NCI-H2196 (cell line): ENCODE measurements at regions not wholly inside any gene's neighbourhood (a gene's known extent, or its start where the extent isn't known, plus 50 kb on each side); places are given as distances from the start of the nearest gene placed in this dataset.
A peak's percentile ranks its signal among the peaks of the same experiment; 100 is the strongest.
"Not testable (repeated sequence)": the region's sequence is repeated elsewhere in the genome, so short reads cannot be mapped to it uniquely, and the experiment has no call there.

ENCODE experiments used
- DNase-seq: peaks from one replicate; lab custom pipeline; 2025; ENCODE audit not compliant: unreplicated experiment; lab: John Stamatoyannopoulos, UW

DNA sequence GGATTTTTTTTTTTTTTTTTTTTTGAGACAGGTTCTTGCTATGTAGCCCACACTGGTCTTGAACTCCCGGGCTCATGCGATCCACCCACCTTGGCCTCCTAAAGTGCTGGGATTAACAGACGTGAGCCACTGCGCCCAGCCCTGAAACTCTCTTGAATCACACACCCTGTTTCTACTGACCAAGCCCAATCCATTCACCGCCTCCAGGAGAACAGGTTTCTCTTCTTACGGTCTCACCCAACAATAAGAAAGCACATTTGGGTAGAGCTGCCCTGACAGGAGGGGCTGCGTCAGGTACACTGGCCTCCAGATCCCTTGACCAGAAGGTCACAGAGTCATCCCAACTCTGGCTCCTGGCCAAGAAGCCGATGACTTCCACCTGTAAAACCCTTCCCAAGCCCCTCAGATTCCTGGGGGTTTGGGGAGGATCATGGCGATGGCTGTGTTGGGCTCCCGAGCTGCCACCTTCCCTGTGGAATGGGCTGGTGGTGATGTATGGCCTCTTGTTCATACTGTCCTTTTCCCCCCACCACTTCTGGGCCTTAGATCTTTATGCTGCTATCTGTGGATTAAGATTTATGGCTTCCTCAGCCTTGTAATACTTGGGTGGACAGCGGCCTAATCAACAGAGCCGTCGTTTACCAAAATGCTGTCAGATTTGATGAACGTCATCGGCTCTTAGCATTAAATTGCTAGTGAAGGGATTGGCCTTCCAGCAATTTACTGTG lies 89.1 kb downstream of the KATNIP start:
- no peak for DNase-seq

DNA sequence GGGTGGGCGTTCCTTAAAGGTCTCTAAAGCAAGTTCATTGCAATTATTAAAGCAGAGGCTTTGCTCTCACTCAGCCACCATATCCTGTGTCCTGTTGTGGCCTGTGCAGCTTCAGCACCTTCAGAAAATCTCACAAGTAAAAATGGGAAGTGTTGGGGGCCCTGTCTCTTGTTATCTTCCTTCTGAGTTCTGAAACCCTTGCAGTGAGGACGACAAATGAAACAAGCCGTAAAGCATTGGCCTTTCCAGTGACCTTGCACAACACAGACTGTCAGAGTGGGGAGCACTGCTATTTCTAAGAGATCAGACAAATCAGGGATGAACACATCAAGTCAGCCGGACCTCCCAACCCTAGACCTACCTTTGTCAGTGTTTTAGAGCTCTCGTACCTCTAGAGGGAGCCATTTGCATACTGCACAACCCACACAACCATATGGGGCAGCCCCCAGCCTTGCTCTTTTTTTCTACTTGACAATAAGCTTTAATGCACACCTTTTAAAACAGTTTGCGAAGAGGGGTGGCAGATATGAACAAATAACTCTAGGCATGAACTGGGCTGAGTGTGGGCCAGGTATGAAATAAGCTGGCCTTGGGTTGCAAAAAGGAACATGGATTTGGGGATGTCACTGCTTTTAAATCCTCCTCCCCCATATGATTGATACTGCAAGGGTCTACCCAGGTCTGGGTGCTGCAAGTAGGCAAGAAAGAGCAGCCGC lies 89.8 kb downstream of the KATNIP start:
- DNase-seq: peak; percentile 48

DNA sequence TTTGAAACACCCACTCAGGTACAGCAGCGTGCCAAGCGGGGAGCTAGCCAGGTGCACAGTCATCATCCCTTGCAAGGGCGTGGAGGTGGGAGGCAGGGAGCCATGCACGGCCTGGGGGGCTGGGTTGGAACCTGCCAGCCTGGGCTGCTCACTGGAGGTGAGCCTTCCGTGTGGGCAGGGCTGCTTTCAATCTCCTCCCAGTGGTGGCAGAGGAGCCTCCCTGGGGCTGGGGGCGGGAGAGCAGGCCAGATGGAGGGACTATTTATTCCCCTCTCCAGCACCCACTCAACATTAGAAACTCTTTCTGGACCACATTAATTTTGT lies 90.3 kb downstream of the KATNIP start:
- no peak for DNase-seq

DNA sequence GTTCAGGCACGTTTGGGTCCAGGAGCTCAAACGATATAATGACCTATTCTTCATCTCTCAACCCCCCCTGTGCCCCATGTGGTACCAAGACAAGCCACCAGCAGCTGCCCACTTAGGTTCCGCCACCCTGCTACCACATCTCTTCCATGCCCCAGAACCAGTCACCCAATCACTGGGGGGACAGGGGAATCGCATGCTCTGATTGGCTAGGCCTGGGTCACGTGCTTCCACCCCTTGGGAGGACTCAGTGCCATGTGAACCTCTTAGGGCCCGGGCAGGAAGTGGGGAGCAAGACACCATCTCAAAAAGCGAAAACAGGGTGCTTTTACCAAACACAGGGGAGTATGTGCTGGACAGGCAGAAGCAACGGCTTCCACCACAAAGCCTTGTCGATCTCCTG lies 91.3 kb downstream of the KATNIP start:
- no peak for DNase-seq

DNA sequence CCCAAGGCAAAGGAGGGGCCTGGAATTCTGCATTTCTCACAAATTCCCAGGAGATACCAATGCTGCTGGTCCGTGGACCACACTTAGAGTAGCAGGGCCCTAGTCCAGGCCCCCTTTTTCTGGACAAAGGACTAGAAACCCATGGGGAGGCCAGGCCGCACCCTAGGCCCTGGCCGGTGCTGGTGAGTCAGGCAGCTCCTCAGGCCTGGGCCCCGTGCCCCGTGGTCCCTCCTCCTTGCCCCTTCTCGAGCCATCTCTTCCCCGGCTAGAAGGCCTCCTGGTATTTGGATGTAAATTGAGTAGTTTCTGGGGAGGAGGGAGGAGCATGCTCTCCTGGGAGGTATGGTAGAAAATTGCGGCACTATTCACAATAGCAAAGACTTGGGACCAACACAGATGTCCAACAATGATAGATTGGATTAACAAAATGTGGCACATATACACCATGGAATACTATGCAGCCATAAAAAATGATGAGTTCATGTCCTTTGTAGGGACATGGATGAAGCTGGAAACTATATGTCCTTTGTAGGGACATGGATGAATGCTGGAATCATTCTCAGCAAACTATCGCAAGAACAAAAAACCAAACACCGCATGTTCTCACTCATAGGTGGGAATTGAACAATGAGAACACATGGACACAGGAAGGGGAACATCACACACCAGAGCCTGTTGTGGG lies 91.9 kb downstream of the KATNIP start:
- DNase-seq: not testable (repeated sequence)

DNA sequence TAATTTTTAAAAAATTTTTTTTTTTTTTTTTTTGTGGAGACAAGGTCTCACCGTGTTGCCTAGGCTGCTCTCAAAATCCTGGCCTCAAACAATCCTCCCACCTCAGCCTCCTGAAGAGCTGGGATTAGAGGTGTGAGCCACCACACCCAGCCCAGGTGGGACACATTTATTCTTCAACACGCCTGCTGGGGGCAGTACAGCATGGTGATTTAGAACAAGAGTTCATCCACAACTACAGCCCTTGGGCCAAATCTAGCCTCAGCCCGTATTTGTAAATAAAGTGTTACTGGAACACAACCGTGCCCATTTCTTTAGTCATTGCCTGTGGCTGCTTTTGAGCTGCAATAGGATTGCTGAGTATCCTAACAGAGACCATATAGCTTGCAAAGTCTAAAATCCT lies 92.8 kb downstream of the KATNIP start:
- no peak for DNase-seq

DNA sequence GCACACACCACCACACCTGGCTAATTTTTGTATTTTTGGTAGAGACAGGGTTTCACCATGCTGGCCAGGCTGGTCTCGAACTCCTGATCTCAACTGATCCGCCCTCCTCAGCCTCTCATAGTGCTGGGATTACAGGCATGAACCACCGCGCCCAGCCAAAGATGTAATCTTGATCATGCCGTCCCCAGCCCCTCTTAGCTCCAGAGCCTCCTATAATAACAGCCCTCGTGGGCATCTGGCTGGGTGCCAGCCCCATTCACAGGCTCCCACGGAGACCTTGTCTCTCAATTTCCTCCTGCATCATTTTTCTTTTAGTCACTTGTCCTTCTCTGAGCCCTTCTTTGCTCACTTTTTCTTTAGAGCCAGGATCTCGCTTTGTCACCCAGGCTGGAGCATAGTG lies 94.2 kb downstream of the KATNIP start:
- DNase-seq: no peak

DNA sequence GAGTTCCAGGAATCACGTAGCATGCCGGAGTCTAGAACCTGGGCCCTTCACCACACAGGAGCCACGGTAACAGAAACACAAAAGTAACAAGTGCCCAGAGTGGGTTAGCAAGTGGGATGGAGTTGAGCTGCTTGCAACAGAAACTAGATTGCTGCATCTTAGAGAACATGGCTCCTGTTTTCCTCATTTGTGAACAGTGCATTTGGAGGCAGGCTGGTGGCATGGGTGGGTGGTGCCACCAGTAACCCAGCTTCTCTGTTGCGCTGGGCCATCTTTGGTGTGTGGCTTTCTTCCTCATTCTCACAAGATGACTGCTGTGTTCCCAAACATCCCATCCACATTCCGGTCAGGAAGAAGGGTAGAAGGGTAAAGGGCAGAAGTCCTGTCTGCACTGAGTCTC lies 95.5 kb downstream of the KATNIP start:
- DNase-seq: no peak

DNA sequence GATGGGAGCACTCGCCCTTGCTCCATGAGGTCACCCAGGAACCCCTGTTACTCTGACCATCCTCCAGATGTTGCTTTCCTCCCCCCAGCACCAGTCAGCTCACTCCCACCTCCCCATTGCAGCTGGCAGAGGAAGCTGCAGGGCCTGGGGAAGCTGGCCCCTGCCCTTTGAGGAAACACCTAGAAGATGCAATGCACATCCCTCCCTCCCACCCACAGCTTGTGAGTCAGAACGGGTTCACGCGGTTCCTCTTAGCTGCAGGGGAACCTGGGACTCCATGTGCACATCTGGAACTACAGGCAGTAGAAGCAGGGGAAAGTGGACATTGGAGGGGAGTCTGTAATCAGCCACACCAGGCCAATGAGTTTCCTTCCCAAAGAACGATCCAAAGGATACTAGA lies 96.9 kb downstream of the KATNIP start:
- DNase-seq: no peak

DNA sequence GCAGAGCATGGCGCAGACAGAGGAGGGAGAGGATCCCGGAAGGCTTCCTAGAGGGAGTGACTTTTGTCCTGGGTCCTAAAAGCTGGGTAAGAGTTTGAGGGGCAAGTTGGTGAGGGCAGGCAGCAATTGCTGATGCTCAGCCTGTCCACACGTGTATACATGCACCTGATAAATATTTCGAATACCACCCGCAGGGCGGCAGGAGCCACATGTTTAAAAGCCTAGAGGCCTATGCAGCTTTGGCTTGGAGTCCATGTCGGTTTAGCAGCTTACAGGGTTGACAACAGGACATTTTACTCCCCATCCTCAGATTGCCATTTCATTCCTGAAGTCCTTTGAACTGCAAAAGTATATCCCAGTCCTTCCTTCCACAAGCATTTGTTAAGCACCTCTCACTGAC lies 99.1 kb downstream of the KATNIP start:
- DNase-seq: no peak

DNA sequence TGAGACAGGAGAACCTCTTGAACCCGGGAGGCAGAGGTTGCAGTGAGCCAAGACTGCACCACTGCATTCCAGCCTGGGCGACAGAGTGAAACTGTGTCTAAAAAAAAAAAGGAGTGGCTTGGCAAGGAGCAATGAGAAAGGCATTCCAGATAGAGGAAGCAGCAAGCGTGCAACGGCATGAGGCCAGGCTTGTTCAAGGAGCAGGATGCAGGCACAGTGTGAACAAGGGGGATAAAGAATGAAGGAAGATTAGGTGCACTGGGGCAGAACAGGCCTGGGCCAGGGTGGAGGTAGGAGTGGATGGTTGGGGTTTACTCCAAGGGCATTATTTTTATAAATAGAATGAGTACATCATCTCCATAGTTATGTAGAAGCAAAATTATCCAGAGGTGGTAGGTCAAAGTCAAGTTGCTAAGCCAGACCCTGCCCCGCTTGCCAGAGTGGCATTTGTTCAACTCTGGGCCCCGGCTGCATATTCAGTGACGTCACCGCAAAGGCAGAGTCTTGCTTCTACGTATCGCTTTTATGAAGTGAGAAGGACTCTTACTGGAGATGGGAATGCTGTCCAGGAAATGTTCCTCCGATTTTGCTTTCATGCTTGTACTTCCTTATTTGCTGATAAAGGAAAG lies 100.2 kb downstream of the KATNIP start:
- no peak for DNase-seq

DNA sequence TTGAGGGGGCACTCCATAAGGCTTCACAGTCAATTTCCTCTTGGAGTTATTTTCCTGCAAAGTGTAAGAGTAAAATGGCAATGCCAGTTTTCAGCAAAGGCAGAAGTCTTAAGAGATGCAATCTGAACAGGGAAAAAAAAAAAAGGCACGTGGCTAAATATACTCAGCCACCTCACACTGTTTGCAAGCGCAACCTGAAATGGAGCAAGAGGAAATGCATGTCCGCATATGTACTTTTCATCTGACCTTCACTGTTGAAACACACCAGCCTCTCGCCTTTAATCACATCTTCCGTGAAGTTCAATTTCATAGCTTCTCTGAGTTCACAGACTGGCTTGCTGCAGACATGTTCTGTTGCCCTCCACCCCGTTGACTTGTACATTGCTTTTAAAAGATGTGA lies 101.4 kb downstream of the KATNIP start:
- no peak for DNase-seq

DNA sequence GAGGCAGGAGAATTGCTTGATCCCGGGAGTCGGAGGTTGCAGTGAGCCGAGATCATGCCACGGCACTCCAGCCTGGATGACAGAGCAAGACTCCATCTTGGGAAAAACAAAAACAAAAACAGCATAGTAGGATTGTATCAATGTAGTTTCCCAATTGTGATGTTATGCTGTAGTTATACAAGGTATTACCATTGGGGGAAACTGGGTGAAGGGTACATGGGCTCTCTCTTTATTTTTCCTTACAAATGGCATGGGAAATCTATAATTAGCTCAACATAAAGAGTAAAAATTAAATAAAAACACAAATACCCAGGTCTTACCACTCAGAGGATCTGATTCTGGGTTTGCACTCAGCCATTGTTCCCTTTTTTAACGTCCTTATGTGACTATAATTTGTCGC lies 107.9 kb downstream of the KATNIP start:
- no peak for DNase-seq

DNA sequence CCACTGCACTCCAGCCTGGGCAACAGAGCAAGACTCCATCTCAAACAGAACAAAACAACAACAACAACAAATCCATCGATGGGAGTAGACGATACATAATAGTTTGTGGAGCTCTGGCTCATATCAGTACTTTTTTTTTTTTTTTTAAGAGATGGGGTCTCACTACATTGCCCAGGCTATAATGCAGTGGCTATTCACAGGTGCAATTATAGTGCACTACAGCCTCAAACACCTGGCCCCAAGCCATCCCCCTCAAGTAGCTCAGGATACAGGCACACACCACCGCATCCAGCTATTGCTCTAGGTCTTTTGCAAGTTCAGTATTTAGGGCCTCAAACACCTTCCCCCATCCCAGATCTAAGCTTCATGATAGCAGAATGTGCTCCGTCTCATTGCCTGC lies 110.6 kb downstream of the KATNIP start:
- DNase-seq: no peak

DNA sequence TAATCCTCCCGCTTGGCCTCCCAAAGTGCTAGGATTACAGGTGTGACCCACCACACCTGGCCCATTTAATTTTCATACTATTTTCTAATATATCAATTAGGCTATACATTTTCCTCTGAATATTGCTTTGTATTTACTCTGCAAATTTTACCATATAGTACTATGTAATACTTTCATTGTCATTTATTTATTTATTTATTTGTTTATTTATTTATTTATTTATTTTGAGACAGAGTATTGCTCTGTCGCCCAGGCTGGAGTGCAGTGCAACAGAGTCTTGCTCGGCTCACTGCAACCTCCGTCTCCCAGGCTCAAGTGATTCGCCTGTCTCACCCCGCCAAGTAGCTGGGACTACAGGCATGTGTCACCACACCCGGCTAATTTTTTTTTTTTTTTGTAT lies 113.3 kb downstream of the KATNIP start:
- DNase-seq: not testable (repeated sequence)

DNA sequence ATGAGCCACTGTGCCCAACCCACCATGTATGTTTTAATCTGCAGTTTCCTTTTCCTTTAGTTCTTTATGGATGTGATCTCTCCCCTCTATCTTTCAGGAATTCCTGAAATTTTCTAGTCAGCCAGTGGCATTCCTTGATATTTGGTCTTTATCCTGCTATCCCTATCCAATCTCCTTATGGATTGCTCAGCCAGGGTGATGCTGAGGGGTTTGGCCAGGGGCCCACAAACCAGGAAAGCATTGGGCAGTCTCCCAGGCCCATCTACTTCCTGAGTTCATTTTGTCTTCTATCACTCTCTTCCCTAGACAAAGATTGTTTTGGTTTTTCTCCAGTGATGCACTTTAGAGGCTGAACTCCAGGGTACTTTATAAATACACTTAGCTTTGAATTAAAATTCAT lies 115.9 kb downstream of the KATNIP start:
- no peak for DNase-seq

DNA sequence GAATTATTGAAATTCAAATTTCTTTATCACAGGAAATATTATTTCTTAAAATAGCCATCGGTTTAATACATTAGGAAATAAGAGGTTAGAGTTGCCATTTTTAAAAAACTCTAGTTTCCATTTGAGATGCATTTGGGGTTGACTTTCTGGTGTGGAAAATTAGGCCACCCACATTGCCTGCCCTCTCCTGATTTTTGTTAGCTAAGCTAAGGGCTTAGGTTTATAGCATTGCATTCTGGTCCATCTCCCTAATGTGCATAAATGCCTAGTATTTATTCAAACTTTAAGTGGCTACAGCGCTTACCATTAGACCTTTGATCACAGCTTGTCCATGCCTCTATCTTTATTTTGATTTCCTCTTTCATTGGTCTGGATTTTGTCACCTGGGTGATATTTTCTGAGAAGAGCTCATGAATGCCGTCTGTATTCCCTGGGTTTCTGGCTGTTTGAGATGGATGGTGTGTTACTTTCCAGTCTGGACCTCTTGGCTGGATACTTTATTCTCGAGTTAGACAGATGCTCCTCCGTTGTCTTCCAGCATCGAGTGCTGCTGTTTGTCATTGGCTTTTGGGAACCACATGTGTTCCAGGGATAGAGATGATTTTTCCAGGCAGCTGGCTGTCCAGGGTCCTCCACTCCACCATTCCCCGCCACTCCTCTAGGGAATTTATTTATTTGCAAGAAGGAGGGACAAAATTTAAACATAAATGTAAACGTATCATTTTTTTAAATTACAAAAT lies 120.3 kb downstream of the KATNIP start:
- DNase-seq: no peak

DNA sequence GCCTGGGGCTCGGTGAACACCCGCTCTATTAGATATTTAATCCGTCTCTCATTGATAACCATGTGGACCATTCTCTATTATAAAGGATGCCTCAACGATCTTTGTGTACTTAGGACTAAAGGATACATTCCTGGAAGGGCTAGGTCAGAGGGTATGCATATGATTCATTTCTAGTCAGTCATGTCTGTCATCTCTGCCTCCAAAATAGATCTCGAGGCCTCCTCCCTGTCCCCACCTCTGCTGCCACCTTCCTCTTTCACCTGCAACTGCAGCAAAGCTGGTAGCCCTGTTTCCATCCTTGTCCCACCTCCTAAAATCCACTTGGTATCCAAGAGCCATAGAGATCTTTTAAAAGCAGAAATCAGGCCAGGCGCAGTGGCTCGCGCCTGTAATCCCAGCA lies 121.5 kb downstream of the KATNIP start:
- DNase-seq: no peak

DNA sequence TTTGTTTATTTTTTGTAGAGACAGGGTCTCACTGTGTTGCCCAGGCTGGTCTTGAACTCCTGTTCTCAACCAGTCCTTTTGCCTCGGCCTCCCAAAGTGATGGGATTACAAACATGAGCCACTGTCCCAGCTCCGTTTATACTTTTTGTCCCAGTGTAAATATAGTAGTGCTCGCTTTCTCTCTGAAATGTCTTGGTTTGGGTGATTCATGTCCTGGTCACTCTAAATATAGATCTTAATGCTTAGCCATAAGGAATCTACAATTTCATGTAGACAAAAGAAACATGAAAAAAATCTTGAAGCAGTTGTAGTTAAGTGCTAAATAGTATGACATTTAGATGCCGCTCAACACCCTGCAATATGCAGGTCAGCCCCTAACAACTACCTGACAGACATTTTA lies 126.9 kb downstream of the KATNIP start:
- DNase-seq: no peak

DNA sequence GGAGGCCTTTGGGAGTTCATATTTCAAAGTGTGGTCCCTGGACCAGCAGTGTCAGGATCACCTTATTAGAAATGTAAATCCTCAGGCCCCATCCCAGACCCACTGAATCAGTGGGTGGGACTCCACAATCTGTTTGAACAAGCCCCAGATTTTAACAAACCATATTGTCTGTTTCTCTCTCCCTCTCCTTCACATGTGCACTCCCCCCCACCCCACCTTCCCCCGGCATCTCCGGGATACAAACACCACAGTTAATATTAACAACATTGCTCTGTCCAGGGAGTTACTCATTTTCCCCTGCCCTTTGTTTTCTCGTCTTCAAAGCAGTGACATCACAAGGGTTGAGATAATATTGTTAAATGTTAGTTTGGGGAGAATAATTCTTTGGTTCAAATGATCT lies 127.3 kb downstream of the KATNIP start:
- DNase-seq: no peak

DNA sequence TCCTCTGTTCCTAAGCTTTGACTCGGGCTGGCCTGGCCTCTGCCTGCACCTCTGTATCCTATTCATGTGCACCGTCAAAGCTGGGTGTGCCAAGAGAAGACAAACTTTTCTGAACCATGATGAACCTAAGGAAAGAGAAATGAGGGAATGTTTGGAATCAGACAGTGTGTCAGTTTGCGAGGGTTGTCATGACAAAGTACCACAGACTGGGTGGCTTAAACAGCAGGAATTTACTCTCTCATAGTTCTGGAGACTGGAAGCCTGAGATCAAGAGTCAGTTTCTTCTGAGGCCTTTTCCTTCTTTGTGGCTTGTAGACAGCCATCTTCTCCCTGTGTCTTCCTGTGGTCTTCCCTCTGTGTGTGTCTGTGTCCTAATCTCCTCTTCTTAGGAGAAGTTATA lies 129.0 kb downstream of the KATNIP start:
- DNase-seq: no peak
